Liver (tissue), 8 donors: ENCODE measurements at regions not wholly inside any gene's neighbourhood (a gene's known extent, or its start where the extent isn't known, plus 50 kb on each side); places are given as distances from the start of the nearest gene placed in this dataset.

Experiments used
- DNase-seq: peaks from one replicate; pipeline ENCODE4 v3.0.0-alpha.2; 2017; ENCODE audit warnings: low spot score
- H3K27ac ChIP-seq, 2 donors: one replicate each; pipeline ENCODE4 v1.7.0; 2013; ENCODE audit warnings: inconsistent platforms in 2 of 2, low read length in 2 of 2, control low read depth in 1 of 2, low read depth in 1 of 2, mild to moderate bottlenecking in 1 of 2
- H3K27me3 ChIP-seq, 4 donors: one replicate each; pipeline versions ENCODE4 v1.6.1 to v1.7.0; 2013; ENCODE audit warnings: low read length in 3 of 4, inconsistent platforms in 1 of 4, mild to moderate bottlenecking in 1 of 4, moderate library complexity in 1 of 4; ENCODE audit not compliant: control insufficient read depth in 4 of 4, insufficient read depth in 4 of 4
- H3K36me3 ChIP-seq, 4 donors: one replicate each; pipeline versions ENCODE4 v1.6.1 to v1.7.0; 2013; ENCODE audit warnings: low read length in 3 of 4, mild to moderate bottlenecking in 3 of 4, low read depth in 1 of 4, moderate library complexity in 1 of 4; ENCODE audit not compliant: control insufficient read depth in 4 of 4, insufficient read depth in 3 of 4
- H3K4me1 ChIP-seq, 4 donors: one replicate each; pipeline versions ENCODE4 v1.6.1 to v1.7.0; 2013; ENCODE audit warnings: low read length in 3 of 4, mild to moderate bottlenecking in 3 of 4, moderate library complexity in 1 of 4; ENCODE audit not compliant: control insufficient read depth in 4 of 4, insufficient read depth in 4 of 4
- H3K4me3 ChIP-seq, 3 donors: one replicate each; pipeline versions ENCODE4 v1.6.1 to v1.7.0; 2013; ENCODE audit warnings: low read length in 3 of 3, control low read depth in 1 of 3, low read depth in 1 of 3, mild to moderate bottlenecking in 1 of 3
- H3K9ac ChIP-seq, 2 donors: one replicate each; pipeline ENCODE4 v1.7.0; 2013; ENCODE audit warnings: low read length in 2 of 2, mild to moderate bottlenecking in 2 of 2, moderate library complexity in 2 of 2, control low read depth in 1 of 2, low read depth in 1 of 2
- H3K9me3 ChIP-seq, 4 donors: one replicate each; pipeline versions ENCODE4 v1.6.1 to v1.7.0; 2013; ENCODE audit warnings: low read length in 3 of 4; ENCODE audit not compliant: control insufficient read depth in 4 of 4
- CTCF ChIP-seq: fragments of 150-350 bp; IDR thresholded peaks from 2 replicates; pipeline ENCODE4 v1.5.1; 2017; ENCODE audit warnings: improper control_type of control experiment, low read depth, low read length; ENCODE audit not compliant: missing input control
- EGR1 ChIP-seq, 2 donors: IDR thresholded peaks; 2 replicates each; pipeline ENCODE4 v1.6.1; 2016 to 2018; ENCODE audit warnings: antibody characterized with exemption in 2 of 2, low read depth in 2 of 2
- FOXA1 ChIP-seq: IDR thresholded peaks from 2 replicates; pipeline ENCODE4 v1.6.1; 2016; ENCODE audit warnings: antibody characterized with exemption
- FOXA2 ChIP-seq: IDR thresholded peaks from 2 replicates; pipeline ENCODE4 v1.6.1; 2016; ENCODE audit warnings: antibody characterized with exemption
- GABPA ChIP-seq, 2 donors: IDR thresholded peaks in 1 of 2; conservative IDR thresholded peaks in 1 of 2; 2 replicates each; pipeline ENCODE4 v1.6.1; 2016; ENCODE audit warnings: antibody characterized with exemption in 2 of 2, mild to moderate bottlenecking in 1 of 2, moderate library complexity in 1 of 2
- HNF4A ChIP-seq, 2 donors: conservative IDR thresholded peaks; 2 replicates each; pipeline ENCODE4 v1.6.1; 2016; ENCODE audit warnings: antibody characterized with exemption in 2 of 2, mild to moderate bottlenecking in 2 of 2
- HNF4G ChIP-seq: IDR thresholded peaks from 2 replicates; pipeline ENCODE4 v1.6.1; 2016; ENCODE audit warnings: antibody characterized with exemption
- JUND ChIP-seq, 2 donors: IDR thresholded peaks; 2 replicates each; pipeline ENCODE4 v1.6.1; 2016; ENCODE audit warnings: antibody characterized with exemption in 2 of 2
- MAX ChIP-seq: IDR thresholded peaks from 2 replicates; pipeline ENCODE4 v1.6.1; 2016; ENCODE audit warnings: antibody characterized with exemption
- NR2F2 ChIP-seq: IDR thresholded peaks from 2 replicates; pipeline ENCODE4 v1.6.1; 2016; ENCODE audit warnings: antibody characterized with exemption
- RAD21 ChIP-seq, 2 donors: IDR thresholded peaks; 2 replicates each; pipeline ENCODE4 v1.6.1; 2016; ENCODE audit warnings: antibody characterized with exemption in 2 of 2, mild to moderate bottlenecking in 2 of 2
- RXRA ChIP-seq, 2 donors: IDR thresholded peaks; 2 replicates each; pipeline ENCODE4 v1.6.1; 2017 to 2018; ENCODE audit warnings: antibody characterized with exemption in 2 of 2, mild to moderate bottlenecking in 1 of 2
- SP1 ChIP-seq: IDR thresholded peaks from 2 replicates; pipeline ENCODE4 v1.6.1; 2018; ENCODE audit warnings: antibody characterized with exemption, mild to moderate bottlenecking
- YY1 ChIP-seq: IDR thresholded peaks from 2 replicates; pipeline ENCODE4 v1.6.1; 2016; ENCODE audit warnings: antibody characterized with exemption, mild to moderate bottlenecking
- ZBTB33 ChIP-seq: IDR thresholded peaks from 2 replicates; pipeline ENCODE4 v1.6.1; 2016; ENCODE audit warnings: antibody characterized with exemption
- WGBS: extraction: QIAGEN DNeasy Blood & Tissue Kit; methylation state at CpG from one replicate; pipeline ENCODE4 v1.1.7; 2013; 5-methylcytosine and 5-hydroxymethylcytosine counted together
- TF ChIP-seq, protein P1 (sequence below): IDR thresholded peaks from 2 replicates; pipeline ENCODE4 v1.6.1; 2016; ENCODE audit warnings: antibody characterized with exemption
- TF ChIP-seq, protein P2 (sequence below): IDR thresholded peaks from 2 replicates; pipeline ENCODE4 v1.6.1; 2016; ENCODE audit warnings: antibody characterized with exemption, mild to moderate bottlenecking
- donor health status: healthy.
- donor health status: healthy.
- donor health status: healthy.
- donor health status: healthy.
- donor health status: healthy.

DNA sequence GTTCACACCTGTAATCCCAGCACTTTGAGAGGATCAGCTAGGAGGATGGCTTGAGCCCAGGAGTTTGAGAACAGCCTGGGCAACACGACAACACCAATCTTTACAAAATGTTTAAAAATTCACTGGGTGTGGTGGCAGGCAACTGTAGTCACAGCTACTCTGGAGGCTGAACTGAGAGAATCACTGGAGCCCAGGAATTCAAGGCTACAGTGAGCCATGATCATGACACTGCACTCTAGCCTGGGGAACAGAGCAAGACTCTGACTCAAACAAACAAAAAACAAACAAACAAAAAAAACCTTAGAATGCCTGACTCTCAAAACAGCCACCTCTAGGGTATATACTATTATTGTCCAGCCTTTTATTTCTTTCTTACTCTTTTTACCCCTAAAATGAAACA is 56.5 kb upstream of the PAPSS2 start:
- no peak for DNase-seq
- 22% methylated on average over 1 of the region's 1 CpG for WGBS
- Histone ChIP-seq H3K4me1 (peaks cover 4 to 13% (median 10%) of the 10 kb centered on the region in 4 donors), H3K4me3 (no peak overlapping the region), H3K27me3 (no peaks in the 10 kb centered on the region), H3K27ac (no peak overlapping the region), H3K9me3 (no peaks in the 10 kb centered on the region), H3K36me3 (no peaks in the 10 kb centered on the region), H3K9ac (no peak overlapping the region)
- no peak for TF ChIP-seq RXRA (IDR thresholded peaks at IDR 0.05)
- TF ChIP-seq MAX, result no peak
- no peak for TF ChIP-seq HNF4G
- no peak for TF ChIP-seq YY1
- no peak for TF ChIP-seq RAD21 (IDR thresholded peaks at IDR 0.05)
- no peak for TF ChIP-seq ZBTB33
- no peak for TF ChIP-seq JUND (IDR thresholded peaks at IDR 0.05)
- no peak for TF ChIP-seq FOXA2
- TF ChIP-seq, protein P1, sequence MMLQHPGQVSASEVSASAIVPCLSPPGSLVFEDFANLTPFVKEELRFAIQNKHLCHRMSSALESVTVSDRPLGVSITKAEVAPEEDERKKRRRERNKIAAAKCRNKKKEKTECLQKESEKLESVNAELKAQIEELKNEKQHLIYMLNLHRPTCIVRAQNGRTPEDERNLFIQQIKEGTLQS, result no peak
- no peak for TF ChIP-seq CTCF
- TF ChIP-seq SP1, result no peak
- TF ChIP-seq FOXA1, result no peak
- no peak for TF ChIP-seq EGR1 (IDR thresholded peaks at IDR 0.05; ENCODE audit: low read depth in 2 of 2)
- TF ChIP-seq, protein P2, sequence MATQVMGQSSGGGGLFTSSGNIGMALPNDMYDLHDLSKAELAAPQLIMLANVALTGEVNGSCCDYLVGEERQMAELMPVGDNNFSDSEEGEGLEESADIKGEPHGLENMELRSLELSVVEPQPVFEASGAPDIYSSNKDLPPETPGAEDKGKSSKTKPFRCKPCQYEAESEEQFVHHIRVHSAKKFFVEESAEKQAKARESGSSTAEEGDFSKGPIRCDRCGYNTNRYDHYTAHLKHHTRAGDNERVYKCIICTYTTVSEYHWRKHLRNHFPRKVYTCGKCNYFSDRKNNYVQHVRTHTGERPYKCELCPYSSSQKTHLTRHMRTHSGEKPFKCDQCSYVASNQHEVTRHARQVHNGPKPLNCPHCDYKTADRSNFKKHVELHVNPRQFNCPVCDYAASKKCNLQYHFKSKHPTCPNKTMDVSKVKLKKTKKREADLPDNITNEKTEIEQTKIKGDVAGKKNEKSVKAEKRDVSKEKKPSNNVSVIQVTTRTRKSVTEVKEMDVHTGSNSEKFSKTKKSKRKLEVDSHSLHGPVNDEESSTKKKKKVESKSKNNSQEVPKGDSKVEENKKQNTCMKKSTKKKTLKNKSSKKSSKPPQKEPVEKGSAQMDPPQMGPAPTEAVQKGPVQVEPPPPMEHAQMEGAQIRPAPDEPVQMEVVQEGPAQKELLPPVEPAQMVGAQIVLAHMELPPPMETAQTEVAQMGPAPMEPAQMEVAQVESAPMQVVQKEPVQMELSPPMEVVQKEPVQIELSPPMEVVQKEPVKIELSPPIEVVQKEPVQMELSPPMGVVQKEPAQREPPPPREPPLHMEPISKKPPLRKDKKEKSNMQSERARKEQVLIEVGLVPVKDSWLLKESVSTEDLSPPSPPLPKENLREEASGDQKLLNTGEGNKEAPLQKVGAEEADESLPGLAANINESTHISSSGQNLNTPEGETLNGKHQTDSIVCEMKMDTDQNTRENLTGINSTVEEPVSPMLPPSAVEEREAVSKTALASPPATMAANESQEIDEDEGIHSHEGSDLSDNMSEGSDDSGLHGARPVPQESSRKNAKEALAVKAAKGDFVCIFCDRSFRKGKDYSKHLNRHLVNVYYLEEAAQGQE, result no peak

- H3K27me3 ChIP-seq, result no peaks in the 10 kb centered on the region
- no peak overlapping the region for H3K27ac ChIP-seq
- H3K4me1 ChIP-seq, result peaks cover 4 to 11% (median 7%) of the 10 kb centered on the region in 4 donors
- 94% methylated on average over 4 of the region's 4 CpGs for WGBS
- DNase-seq, result no peak
- no peaks in the 10 kb centered on the region for H3K36me3 ChIP-seq
- no peak overlapping the region for H3K4me3 ChIP-seq
- no peaks in the 10 kb centered on the region for H3K9me3 ChIP-seq
- no peak overlapping the region for H3K9ac ChIP-seq
- TF ChIP-seq YY1 (no peak), NR2F2 (no peak), GABPA (IDR thresholded peaks at IDR 0.05 in 1 of 2, conservative IDR thresholded peaks at IDR 0.05 in 1 of 2) (no peak), EGR1 (IDR thresholded peaks at IDR 0.05; ENCODE audit: low read depth in 2 of 2) (no peak), HNF4A (conservative IDR thresholded peaks at IDR 0.05) (no peak), ZBTB33 (no peak), FOXA2 (no peak), MAX (no peak), JUND (IDR thresholded peaks at IDR 0.05) (no peak), FOXA1 (no peak), HNF4G (no peak), RXRA (IDR thresholded peaks at IDR 0.05) (no peak), SP1 (no peak)
- TF ChIP-seq, protein P2, result no peak
- TF ChIP-seq, protein P1, result no peak
Measured at GRCh38 chr10:87603769-87604168, 55.9 kb upstream of the PAPSS2 start.
